ENCODE measurements at regions not wholly inside any gene's neighbourhood (a gene's known extent, or its start where the extent isn't known, plus 50 kb on each side); places are given as distances from the start of the nearest gene placed in this dataset.

- Mint-ChIP-seq H3K4me3 (no peak overlapping the region), H3K27me3 (peaks cover 4% of the 10 kb centered on the region), H3K27ac (no peak overlapping the region), H3K9me3 (no peaks in the 10 kb centered on the region), H3K4me1 (no peaks in the 10 kb centered on the region), H3K36me3 (no peaks in the 10 kb centered on the region)
- DNase-seq = no peak
- CTCF ChIA-PET = no interaction called here
Observed at GRCh38 chr15:81567924-81568323, 193.9 kb upstream of the TMC3 start.

- H3K9me3 Mint-ChIP-seq = no peaks in the 10 kb centered on the region
- H3K36me3 Mint-ChIP-seq = no peaks in the 10 kb centered on the region
- CTCF ChIA-PET = no interaction called here
- no peak for DNase-seq
- H3K27ac Mint-ChIP-seq = no peak overlapping the region
- H3K4me3 Mint-ChIP-seq = no peak overlapping the region
- no peaks in the 10 kb centered on the region for H3K4me1 Mint-ChIP-seq
- peaks cover 2% of the 10 kb centered on the region for H3K27me3 Mint-ChIP-seq
Observed at GRCh38 chr15:81562986-81563385, 189.0 kb upstream of the TMC3 start.

- H3K4me1 Mint-ChIP-seq = no peaks in the 10 kb centered on the region
- H3K27me3 Mint-ChIP-seq = no peaks in the 10 kb centered on the region
- no peak overlapping the region for H3K4me3 Mint-ChIP-seq
- CTCF ChIA-PET = no interaction called here
- no peaks in the 10 kb centered on the region for H3K36me3 Mint-ChIP-seq
- no peak for DNase-seq
- no peaks in the 10 kb centered on the region for H3K9me3 Mint-ChIP-seq
- no peak overlapping the region for H3K27ac Mint-ChIP-seq
Observed at GRCh38 chr15:81560405-81560804, 186.4 kb upstream of the TMC3 start.

GRCh38 chr15:81558056-81558455 is 184.0 kb upstream of the TMC3 start:
- Mint-ChIP-seq H3K27me3 (no peaks in the 10 kb centered on the region), H3K4me3 (no peak overlapping the region), H3K9me3 (no peaks in the 10 kb centered on the region), H3K4me1 (no peaks in the 10 kb centered on the region), H3K27ac (no peak overlapping the region), H3K36me3 (no peaks in the 10 kb centered on the region)
- CTCF ChIA-PET = interaction anchor here (0.9 kb wide), 1 partner anchor 292 kb away, joined by 3 read pairs; no protein-coding TSS in a partner anchor
- no peak for DNase-seq

- DNase-seq = no peak
- Mint-ChIP-seq H3K9me3 (no peaks in the 10 kb centered on the region), H3K27me3 (no peaks in the 10 kb centered on the region), H3K36me3 (no peaks in the 10 kb centered on the region), H3K4me3 (no peak overlapping the region), H3K27ac (no peak overlapping the region), H3K4me1 (no peaks in the 10 kb centered on the region)
- CTCF ChIA-PET = no interaction called here
Observed at GRCh38 chr15:81555346-81555745, 181.3 kb upstream of the TMC3 start.

GRCh38 chr15:81548365-81549130 is 174.5 kb upstream of the TMC3 start:
- Mint-ChIP-seq H3K9me3 (no peaks in the 10 kb centered on the region), H3K4me3 (no peak overlapping the region), H3K27ac (no peak overlapping the region), H3K4me1 (no peaks in the 10 kb centered on the region), H3K36me3 (no peaks in the 10 kb centered on the region), H3K27me3 (no peaks in the 10 kb centered on the region)
- CTCF ChIA-PET = no interaction called here
- DNase-seq = no peak

- DNase-seq = no peak
- no peaks in the 10 kb centered on the region for H3K4me1 Mint-ChIP-seq
- no peak overlapping the region for H3K4me3 Mint-ChIP-seq
- H3K36me3 Mint-ChIP-seq = no peaks in the 10 kb centered on the region
- no peaks in the 10 kb centered on the region for H3K27me3 Mint-ChIP-seq
- CTCF ChIA-PET = no interaction called here
- no peak overlapping the region for H3K27ac Mint-ChIP-seq
- no peaks in the 10 kb centered on the region for H3K9me3 Mint-ChIP-seq
Observed at GRCh38 chr15:81547521-81548132, 173.6 kb upstream of the TMC3 start.

GRCh38 chr15:81544385-81544784 is 170.4 kb upstream of the TMC3 start:
- DNase-seq = no peak
- Mint-ChIP-seq H3K4me1 (no peaks in the 10 kb centered on the region), H3K9me3 (no peaks in the 10 kb centered on the region), H3K4me3 (no peak overlapping the region), H3K36me3 (no peaks in the 10 kb centered on the region), H3K27ac (no peak overlapping the region), H3K27me3 (no peaks in the 10 kb centered on the region)
- CTCF ChIA-PET = no interaction called here

- Mint-ChIP-seq H3K9me3 (no peaks in the 10 kb centered on the region), H3K36me3 (no peaks in the 10 kb centered on the region), H3K27me3 (no peaks in the 10 kb centered on the region), H3K27ac (no peak overlapping the region), H3K4me1 (no peaks in the 10 kb centered on the region), H3K4me3 (no peak overlapping the region)
- CTCF ChIA-PET = no interaction called here
- DNase-seq = no peak
Observed at GRCh38 chr15:81540909-81541308, 166.9 kb upstream of the TMC3 start.

GRCh38 chr15:81536356-81536755 is 162.3 kb upstream of the TMC3 start:
- DNase-seq = no peak
- Mint-ChIP-seq H3K4me3 (no peak overlapping the region), H3K27me3 (no peaks in the 10 kb centered on the region), H3K4me1 (no peaks in the 10 kb centered on the region), H3K36me3 (no peaks in the 10 kb centered on the region), H3K9me3 (no peaks in the 10 kb centered on the region), H3K27ac (no peak overlapping the region)
- CTCF ChIA-PET = no interaction called here

- CTCF ChIA-PET = no interaction called here
- Mint-ChIP-seq H3K4me1 (no peaks in the 10 kb centered on the region), H3K36me3 (no peaks in the 10 kb centered on the region), H3K27me3 (no peaks in the 10 kb centered on the region), H3K9me3 (no peaks in the 10 kb centered on the region), H3K27ac (no peak overlapping the region), H3K4me3 (no peak overlapping the region)
- DNase-seq = no peak
Observed at GRCh38 chr15:81534124-81534523, 160.1 kb upstream of the TMC3 start.

- Mint-ChIP-seq H3K27me3 (no peaks in the 10 kb centered on the region), H3K27ac (no peak overlapping the region)
Observed at GRCh38 chr15:81532001-81532400, 158.0 kb upstream of the TMC3 start.

GRCh38 chr15:81531109-81531592 is 157.1 kb upstream of the TMC3 start:
- Mint-ChIP-seq H3K9me3 (no peaks in the 10 kb centered on the region), H3K36me3 (no peaks in the 10 kb centered on the region), H3K27me3 (no peaks in the 10 kb centered on the region), H3K4me1 (no peaks in the 10 kb centered on the region), H3K27ac (no peak overlapping the region), H3K4me3 (no peak overlapping the region)
- DNase-seq = no peak
- CTCF ChIA-PET = no interaction called here

More at GRCh38 chr15:81532001-81532400, 158.0 kb upstream of the TMC3 start:
- CTCF ChIA-PET = no interaction called here
- H3K36me3 Mint-ChIP-seq = no peaks in the 10 kb centered on the region
- H3K9me3 Mint-ChIP-seq = no peaks in the 10 kb centered on the region
- no peak overlapping the region for H3K4me3 Mint-ChIP-seq
- no peaks in the 10 kb centered on the region for H3K4me1 Mint-ChIP-seq
- DNase-seq = no peak

GRCh38 chr15:81530271-81530691 is 156.3 kb upstream of the TMC3 start:
- Mint-ChIP-seq H3K27ac (no peak overlapping the region), H3K27me3 (no peaks in the 10 kb centered on the region), H3K9me3 (no peaks in the 10 kb centered on the region), H3K36me3 (no peaks in the 10 kb centered on the region), H3K4me3 (no peak overlapping the region), H3K4me1 (no peaks in the 10 kb centered on the region)
- DNase-seq = no peak
- CTCF ChIA-PET = no interaction called here

GRCh38 chr15:81529481-81529880 is 155.5 kb upstream of the TMC3 start:
- CTCF ChIA-PET = no interaction called here
- no peak overlapping the region for H3K4me3 Mint-ChIP-seq

More at GRCh38 chr15:81529481-81529880, 155.5 kb upstream of the TMC3 start:
- H3K36me3 Mint-ChIP-seq = no peaks in the 10 kb centered on the region
- no peak for DNase-seq
- H3K9me3 Mint-ChIP-seq = no peaks in the 10 kb centered on the region
- no peaks in the 10 kb centered on the region for H3K4me1 Mint-ChIP-seq
- no peaks in the 10 kb centered on the region for H3K27me3 Mint-ChIP-seq
- H3K27ac Mint-ChIP-seq = no peak overlapping the region

Measured in activated naive CD4-positive, alpha-beta T cell treated with anti-CD3 and anti-CD28 coated beads, Interleukin-2, amount 10 ng/mL, durations not matched to agents 7 days and 5 days (primary cell).